NCI-H187 (cell line): ENCODE measurements at regions not wholly inside any gene's neighbourhood (a gene's known extent, or its start where the extent isn't known, plus 50 kb on each side); places are given as distances from the start of the nearest gene placed in this dataset.
A peak's percentile ranks its signal among the peaks of the same experiment; 100 is the strongest.

ENCODE experiments used
- DNase-seq, 2 experiments: peaks; one replicate each; lab custom pipeline; 2025; lab: John Stamatoyannopoulos, UW

DNA sequence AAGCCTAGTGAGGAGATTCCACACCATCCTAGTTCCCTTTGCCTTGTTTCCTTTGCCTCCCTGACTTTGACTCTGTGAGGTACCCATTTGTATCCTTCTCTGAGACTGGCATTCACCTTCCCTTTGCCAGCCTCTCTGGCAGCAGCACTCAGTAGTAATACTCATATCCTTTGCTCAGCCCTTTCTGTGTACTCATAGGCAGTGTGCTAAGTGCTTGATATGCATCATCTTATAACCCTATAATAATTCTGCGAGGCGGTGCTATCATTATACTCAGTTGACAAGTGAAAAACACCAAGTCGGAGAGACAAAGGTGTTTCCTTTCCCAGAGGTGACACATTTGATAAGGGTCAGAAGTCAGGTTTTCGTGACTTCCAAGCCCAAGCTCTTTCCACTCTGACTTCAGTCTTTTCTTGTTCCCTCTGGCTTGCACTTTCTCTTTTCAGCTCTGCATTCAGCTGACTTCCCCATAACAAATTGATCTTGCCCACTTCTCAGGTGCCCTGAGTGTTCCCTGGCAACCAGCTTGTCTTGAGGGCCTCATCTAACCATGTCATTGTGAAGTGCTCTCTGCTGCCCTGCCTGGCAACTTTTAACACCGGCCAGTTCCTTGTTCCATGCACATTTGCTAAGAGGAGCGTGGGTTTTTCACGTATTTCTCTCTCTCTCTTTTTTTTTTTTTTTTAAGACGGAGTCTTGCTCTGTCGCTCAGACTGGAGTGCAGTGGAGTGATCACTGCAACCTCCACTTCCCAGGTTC lies 94.5 kb upstream of the UPP2 start:
- DNase-seq = peak in 1 of 2 experiments; percentile 15

DNA sequence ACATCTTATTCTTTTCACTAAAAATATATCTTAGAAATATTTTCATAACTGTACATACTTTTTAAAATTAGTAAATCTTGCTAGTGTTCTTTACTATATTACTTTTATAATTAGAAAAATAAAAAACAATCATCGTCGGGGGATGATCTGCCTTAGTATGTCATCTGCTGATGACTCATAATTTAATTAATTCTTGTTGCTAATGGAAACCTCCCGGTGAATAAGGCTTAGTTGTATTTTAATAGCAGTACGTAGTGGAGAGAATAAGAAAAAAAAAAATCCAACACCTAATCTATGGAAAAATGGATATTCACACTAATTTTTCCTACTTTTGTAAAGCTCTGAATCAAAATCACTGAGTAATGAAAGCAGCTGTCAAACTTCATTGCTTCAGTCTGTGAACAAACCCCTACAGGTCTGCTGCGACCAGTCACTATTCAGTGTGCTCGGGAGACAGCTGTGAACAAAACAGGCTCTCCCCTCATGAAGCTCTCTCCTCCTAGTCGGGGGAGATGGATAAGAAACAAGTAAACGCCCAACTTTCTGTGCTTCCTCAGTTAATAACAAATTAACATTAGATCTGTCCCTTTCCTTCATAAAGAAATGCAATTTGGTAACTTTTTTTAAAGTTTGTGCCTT lies 97.4 kb upstream of the UPP2 start:
- no peak for DNase-seq

DNA sequence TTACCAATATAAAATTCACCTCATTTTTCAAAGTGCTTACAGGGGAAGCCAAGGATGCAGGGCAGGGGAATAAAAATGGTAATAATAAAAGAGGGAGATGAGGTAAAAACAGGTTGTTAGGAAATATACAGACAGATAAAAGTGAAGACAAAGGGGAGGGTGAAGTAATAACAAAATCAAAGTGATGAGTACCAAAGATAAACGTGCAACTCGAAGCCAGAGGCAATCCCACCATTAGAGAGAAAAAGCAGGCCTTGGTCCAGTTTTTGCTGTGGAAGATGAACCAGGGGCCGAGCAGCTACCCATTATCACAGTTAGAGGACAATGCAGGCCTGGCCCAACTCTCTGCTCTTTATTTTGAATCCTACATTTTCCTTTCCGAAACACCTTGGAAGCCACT lies 99.6 kb upstream of the UPP2 start:
- DNase-seq = no peak

DNA sequence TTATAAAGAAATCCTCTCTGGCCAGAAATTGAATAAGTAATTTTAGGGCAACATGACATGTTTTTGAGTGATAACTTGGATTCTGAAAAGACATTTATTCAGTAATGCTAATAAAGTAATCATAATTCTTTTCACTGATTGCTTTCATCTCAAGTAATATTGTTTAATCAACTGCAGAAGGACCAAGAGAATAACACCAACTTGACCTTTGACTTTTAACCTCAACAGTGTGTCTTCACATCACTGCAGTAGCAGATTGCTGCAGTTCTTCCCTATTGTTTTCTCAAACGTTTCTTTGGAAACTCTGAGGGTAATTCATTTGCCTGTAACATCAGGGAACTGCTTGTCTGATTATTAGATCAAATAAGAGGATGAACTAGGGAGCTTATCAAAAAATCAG lies 104.9 kb upstream of the UPP2 start:
- DNase-seq = no peak

DNA sequence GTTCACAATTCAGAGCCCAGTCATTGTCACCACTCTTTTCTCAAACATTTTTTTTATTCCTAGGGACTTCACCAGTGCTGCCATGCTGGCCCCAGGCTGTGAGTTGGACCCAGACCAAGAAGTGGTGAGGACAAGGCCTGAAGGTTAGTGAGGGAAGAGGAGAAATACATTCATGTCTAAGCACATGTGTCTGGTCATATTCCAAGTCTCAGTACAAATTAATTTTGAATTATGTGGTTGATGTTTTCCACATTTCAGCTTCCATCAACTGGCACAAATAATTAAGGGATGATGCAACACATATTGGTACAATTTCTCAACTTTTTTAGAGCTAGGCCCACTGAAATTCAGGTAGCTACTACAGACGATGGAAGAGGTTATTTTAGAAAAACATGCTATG lies 106.6 kb upstream of the UPP2 start:
- no peak for DNase-seq

DNA sequence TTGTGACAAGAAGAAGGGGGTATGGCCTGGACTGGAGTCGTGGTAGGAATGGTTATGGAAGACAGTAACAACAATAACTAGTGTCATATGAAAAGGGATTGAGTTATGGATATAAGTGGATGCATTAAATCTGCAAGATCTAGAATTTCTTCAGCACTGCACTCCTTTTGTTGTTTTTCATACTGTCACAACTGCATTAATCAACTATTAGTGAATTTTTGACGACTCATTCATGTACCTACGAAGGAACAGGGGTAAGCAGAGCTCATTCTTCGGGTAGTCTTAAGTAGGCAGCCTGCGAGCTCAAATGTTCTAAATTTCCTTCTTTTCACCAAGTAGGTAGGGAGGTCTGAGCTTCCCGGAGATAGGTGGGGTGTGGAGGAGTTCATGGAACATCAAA lies 109.7 kb upstream of the UPP2 start:
- no peak for DNase-seq

DNA sequence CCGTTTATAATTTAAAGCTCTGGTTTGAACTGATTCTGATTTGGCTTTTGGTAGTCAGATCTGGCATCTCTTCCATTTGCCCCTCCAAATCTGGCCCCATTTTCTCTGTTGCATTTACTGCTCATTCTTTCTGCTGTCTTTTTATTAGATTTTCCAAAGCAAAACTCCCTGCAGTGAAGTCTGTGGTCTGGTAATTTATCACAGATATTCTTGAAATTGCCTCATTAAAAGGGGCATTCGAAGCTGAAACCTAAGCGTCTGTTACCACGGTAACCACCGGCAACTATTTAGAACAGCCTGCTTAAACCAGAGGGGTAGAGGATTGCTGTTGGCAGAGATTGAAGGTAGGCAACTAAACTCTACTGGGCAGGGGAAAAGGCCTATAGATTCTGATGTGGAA lies 111.5 kb upstream of the UPP2 start:
- no peak for DNase-seq

DNA sequence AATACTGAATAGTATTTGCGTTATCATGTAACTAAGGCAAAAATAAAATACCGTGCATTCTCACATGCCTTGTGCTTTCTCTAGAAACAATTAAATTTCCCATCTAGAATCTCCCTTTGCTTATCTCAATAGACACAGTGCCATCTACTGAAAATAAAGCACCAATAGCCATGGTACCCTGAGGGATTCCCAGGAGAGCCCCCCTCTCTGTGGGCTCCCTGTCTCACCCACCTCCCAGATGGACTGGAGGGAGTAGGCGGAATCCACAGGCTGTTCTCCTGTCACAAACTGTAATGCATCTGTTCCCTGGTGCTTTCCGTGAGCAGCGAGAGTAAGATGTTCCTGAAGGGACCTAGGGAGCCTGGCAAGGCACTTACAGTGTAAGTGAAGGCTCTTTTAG lies 112.4 kb upstream of the UPP2 start:
- no peak for DNase-seq

DNA sequence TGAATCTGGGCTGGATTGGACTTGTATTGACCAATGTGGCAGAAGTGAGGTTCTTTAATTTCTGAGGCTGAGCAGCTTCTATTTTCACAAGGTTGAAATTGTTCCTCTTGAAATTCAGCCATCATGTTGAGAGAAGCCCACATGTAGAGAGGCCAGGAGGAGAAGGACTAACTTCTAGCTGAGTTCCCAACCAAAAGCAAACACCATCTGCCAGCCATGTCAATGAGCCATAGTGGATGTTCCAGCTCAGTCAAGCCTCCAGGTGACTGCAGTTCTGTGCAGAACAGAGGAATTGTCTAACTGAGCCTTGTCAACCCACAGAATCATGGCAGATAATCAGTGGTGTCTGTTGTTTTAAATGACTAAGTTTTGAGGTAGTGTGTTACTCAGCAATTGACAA lies 110.6 kb upstream of the ACVR1 start:
- DNase-seq = no peak

DNA sequence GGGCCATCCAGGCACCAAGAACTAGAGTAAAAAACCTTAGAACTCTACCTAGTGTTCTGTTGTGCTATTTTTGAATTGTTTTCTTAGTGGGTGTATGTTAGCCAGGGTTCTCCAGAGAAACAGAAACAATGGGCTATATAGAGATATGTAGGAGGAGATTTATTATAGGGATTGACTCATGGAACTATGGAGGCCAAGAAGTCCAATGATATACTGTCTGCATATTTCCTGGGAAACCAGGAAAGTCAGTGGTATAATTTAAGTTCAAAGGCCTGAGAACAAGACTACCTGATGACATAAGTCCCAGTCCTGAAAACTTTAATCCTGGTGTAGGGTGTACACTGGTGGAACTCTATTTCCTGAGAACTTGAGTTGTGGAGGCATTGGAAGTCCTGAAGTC lies 108.7 kb upstream of the ACVR1 start:
- no peak for DNase-seq

DNA sequence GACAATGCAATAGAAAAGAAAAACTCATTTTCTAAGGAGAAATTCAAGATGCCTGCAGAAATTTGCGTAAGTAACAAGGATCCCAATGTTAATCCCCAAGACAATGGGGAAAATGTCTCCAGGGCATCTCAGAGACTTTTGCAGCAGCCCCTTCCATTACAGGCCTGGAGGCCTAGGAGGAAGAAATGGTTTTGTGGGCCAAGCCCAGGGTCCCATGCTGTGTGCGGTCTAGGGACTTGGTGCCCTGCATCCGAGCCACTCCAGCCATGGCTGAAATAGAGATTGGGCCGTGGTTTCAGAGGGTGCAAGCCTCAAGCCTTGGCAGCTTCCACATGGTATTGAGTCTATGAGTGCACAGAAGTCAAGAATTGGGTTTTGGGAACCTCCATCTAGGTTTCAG lies 103.9 kb upstream of the ACVR1 start:
- DNase-seq = no peak

DNA sequence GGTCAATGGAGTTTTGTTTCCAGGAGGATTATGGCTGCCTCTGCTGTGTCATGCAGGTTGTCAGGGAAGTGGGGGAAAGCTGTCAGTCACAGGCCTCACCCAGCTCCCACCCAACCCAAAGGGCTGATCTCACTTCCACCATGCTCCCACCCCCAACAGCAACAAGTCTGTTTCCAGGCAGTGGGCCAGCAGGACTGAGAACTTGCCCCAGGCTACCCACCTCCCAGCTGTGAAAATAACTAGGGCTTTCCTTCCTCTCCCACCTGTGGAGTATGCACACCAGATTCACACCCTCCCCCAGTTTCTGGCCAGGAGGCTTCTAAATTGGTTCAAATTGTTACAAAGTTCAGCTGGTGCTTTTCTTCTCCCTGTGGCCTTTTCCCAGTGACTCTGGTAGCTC lies 95.6 kb upstream of the ACVR1 start:
- DNase-seq = no peak

DNA sequence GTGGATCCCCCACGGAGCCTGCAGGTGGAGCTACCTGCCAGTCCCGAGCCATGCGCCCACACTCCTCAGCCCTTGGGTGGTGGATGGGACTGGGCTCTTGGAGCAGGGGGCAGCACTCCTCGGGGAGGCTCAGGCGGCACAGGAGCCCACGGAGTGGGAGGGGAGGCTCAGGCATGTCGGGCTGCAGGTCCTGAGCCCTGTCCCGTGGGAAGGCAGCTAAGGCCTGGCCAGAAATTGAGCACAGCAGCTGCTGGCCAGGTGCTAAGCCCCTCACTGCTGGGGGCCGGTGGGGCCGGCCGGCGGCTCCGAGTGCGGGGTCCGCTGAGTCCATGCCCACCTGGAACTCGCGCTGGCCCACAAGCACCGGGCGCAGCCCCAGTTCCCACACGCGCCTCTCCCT lies 91.7 kb upstream of the ACVR1 start:
- no peak for DNase-seq

DNA sequence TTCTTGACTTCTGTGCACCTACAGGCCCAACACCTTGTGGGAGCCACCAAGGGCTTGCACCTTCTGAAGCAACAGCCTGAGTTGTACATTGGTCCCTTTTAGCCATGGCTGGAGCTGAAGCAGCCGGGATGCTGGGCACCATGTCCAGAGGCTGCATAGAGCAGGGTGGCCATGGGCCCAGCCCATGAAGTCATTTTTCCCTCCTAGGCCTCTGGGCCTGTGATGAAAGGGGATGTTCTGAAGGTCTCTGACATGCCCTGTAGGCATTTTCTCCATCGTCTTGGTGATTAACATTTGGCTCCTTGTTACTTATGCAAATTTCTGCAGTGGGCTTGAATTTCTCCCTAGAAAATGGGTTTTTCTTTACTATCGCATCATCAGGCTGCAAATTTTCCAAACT lies 83.1 kb upstream of the ACVR1 start:
- DNase-seq = no peak

DNA sequence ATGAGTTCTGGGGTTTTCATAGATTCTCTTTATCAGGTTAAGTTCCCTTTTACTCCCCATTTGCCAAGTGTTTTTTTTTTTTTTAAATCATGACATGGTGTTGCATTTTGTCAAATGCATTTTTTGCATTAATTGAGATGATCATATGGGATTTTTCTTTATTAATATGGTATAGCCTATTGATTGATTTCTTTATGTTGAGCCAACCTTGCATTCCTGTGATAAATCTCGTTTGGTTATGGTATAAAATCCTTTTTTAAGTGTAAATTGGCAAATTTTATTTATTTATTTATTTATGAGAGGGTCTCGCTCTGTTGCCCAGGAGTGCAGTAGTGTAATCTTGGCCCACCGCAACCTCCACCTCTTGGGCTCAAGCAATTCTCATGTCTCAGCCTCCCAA lies 81.5 kb upstream of the ACVR1 start:
- no peak for DNase-seq

DNA sequence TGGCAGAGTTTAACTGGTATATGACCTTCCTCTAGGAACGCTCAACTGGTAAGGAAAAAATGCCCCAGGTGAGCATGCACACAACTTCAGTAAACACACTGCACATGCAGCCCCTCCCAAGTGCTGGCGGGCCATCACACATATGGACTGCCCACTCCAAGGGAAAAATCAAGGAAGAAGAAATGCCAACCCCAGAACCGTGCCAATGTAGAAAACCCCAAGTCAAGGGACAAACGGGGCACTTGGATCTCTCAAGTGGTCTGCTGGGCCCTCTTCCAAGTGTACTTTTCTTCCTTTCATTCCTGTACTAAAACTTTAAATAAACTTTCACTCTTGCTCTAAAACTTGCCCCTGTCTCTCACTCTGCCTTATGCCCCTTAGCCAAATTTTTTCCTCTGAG lies 76.4 kb upstream of the ACVR1 start:
- DNase-seq = no peak

DNA sequence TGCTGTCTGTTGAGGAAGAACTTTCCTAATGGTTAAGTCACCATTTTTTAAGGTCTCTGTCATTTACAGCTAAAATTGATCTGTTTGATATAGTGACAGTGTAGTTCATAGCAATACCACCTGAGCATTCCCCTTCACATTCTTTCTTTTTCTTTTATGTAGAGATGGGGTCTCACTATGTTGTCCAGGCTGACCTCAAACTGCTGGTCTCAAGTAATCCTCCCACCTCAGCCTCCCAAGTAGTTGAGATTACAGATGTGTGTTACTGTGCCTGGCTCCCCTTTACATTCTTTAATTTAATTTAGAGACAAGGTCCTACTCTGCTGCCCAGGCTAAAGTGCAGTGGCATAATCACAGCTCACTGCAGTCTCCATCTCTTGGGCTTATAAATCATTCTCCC lies 72.7 kb upstream of the ACVR1 start:
- no peak for DNase-seq

DNA sequence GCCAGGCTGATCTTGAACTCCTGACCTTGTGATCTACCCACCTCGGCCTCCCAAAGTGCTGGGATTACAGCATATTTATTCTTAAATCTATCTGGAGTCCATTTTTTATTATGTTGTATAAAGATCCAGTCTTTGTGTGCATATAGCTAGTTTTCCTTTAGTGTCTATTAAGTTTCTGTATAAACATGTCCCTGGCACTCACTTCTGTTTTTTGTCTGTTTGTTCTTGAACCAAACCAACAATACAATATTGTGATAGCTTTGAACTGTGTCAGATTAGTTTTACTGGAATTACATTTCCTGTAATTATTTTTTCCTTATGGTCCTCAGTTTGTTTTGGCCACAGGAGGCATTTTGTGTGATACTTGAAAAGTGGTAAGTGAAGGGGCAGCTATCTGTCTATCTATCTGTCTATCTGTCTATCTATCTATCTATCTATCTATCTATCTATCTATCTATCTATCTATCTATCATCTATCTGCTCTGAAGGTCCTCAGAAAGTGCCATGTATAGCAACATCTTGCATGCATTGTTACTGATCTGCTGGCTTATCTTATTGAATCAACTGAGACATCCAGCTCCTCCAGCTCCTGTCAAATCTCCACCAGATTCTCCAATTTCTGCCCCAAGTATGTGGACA lies 70.9 kb upstream of the ACVR1 start:
- DNase-seq = no peak

DNA sequence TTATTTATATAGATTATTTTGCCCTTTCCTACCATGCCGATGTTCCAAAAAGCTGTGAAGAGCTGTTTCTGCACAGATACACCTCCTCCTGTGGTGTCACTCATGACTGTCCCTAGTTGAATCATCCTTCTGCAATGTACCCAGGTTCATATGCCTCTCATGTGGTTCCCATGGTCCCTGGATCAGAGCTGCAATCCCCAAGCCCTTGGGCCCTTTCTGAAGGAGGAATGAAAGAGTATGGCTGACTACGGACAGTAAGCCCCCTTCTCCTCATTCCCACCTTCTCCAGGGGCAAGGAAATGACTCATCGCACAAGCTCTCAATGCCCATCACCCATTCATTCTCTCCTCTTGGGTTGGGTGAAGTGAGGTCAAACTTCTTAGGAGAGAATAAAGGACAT lies 63.9 kb upstream of the ACVR1 start:
- DNase-seq = no peak

DNA sequence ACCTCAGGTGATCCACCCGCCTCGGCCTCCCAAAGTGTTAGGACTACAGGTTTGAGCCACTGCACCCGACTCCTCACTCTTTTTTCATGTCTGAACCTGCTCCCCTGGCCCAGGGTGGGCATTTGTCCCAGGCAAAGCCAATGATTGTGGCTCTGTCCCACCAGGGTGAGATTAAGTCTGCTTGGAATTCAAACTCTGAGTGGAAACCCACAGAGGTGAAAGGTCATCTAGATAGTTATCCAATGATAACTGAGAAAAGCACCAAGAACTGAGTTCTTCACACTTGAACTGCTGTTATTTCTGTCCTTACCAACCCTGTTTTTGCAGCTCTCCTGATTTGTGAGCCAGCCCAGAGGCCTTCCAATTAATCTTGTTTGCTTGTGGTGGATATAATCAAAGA lies 62.4 kb upstream of the ACVR1 start:
- no peak for DNase-seq

DNA sequence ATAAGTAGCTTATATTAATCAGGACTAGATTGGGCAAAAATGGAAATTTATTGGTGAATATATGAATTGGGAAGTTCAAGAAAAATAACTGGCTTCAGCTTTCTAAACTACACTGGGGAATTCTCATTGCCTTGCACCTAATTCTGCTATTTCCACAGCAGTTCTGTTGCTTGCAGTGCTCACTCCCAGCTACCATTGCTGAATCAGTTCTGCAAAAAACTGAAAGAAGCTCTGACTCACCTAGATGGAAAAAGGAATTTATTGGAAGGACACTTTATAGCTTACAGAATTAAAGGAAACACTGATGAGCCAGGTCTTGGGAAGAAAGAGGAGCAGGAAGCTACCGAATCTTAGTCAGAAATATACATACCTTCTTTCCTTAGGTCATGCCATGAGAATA lies 60.3 kb upstream of the ACVR1 start:
- DNase-seq = no peak

DNA sequence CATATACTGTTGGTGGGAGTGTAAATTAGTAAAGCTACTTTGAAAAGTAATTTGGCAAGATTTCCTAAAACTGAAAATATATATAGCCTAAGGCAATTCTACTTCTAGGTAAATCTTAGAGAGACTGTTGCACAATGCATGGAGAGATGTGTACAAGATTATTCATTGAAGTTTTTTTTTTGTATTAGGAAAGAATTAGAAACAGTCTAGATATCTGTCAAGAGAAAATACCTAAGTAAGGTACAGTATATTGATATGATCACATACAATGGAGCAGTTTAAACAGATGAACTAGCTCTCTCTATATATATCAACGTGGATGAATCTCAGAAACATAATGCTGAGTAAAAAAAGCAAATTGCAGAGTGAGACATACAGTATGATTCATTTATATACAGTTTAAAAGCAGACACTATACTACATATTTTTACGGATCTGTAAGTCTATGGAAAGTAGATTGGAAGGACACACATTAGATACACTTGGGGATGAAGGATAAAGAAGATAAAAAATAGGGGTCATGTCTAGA lies 59.3 kb upstream of the ACVR1 start:
- DNase-seq = no peak

DNA sequence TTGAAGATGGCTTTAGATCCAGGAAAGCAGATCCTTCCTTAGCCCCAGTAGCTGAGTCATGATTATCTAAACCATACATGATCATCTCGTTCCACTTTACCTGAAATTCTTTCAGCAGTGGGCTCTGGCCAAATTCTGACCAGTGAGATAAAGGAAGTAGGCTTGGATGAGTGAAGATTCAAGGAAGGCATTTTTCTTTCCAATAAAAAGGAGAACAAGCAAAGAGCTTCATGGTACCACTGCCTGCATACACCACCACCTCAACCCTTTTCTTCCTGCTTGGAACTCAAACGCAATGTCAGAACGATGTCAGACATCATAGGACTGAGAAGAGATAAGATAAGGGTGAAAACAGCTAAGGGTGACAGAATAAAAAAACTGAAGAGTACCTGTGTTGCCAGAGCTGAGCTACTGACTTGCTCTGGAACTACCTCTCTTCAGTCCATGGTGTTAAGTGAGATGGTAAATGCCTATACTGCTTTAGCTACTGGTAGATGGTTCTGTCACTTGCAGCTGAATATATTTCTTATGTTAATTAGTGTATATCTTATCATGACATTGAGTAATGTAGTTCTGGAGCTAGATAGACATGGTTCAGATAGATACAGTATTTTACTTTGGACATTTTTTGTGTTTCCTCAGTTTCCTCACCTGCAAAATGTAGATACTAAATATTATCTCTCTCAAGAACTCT lies 58.7 kb upstream of the ACVR1 start:
- no peak for DNase-seq
